ENCODE measurements at regions not wholly inside any gene's neighbourhood (a gene's known extent, or its start where the extent isn't known, plus 50 kb on each side); places are given as distances from the start of the nearest gene placed in this dataset.
"Not testable (repeated sequence)": the region's sequence is repeated elsewhere in the genome, so short reads cannot be mapped to it uniquely, and the experiment has no call there.

GRCh38 chr20:5492937-5493336, 117.9 kb downstream of the GPCPD1 start:
- no peak for DNase-seq

GRCh38 chr20:5491455-5491854, 119.4 kb downstream of the GPCPD1 start:
- DNase-seq = no peak

- DNase-seq = no peak
These were observed 121.2 kb downstream of the GPCPD1 start for GRCh38 chr20:5489601-5490000.

GRCh38 chr20:5488823-5489222, 122.0 kb downstream of the GPCPD1 start:
- no peak for DNase-seq

- DNase-seq = no peak
These were observed 124.3 kb downstream of the GPCPD1 start for GRCh38 chr20:5486377-5487054.

GRCh38 chr20:5484926-5485325, 125.9 kb downstream of the GPCPD1 start:
- DNase-seq = no peak

GRCh38 chr20:5484346-5484745, 126.5 kb downstream of the GPCPD1 start:
- no peak for DNase-seq

- no peak for DNase-seq
These were observed 128.0 kb downstream of the GPCPD1 start for GRCh38 chr20:5482791-5483190.

GRCh38 chr20:5481872-5482271, 128.9 kb downstream of the GPCPD1 start:
- no peak for DNase-seq

- no peak for DNase-seq
These were observed 129.8 kb downstream of the GPCPD1 start for GRCh38 chr20:5480824-5481600.

GRCh38 chr20:5474646-5475550, 135.9 kb downstream of the GPCPD1 start:
- DNase-seq = no peak

- DNase-seq = not testable (repeated sequence)
These were observed 138.9 kb downstream of the GPCPD1 start for GRCh38 chr20:5471866-5472265.

GRCh38 chr20:5471368-5471767, 139.4 kb downstream of the GPCPD1 start:
- no peak for DNase-seq

GRCh38 chr20:5470943-5471342, 139.9 kb downstream of the GPCPD1 start:
- no peak for DNase-seq

- DNase-seq = no peak
These were observed 140.3 kb downstream of the GPCPD1 start for GRCh38 chr20:5470458-5470857.

- no peak for DNase-seq
These were observed 141.7 kb downstream of the GPCPD1 start for GRCh38 chr20:5469111-5469510.

GRCh38 chr20:5467086-5467485, 143.7 kb downstream of the GPCPD1 start:
- DNase-seq = no peak

GRCh38 chr20:5465604-5465927, 145.2 kb downstream of the GPCPD1 start:
- no peak for DNase-seq

- no peak for DNase-seq
These were observed 145.8 kb downstream of the GPCPD1 start for GRCh38 chr20:5464901-5465603.

GRCh38 chr20:5463007-5463686, 146.4 kb upstream of the PROKR2 start:
- DNase-seq = no peak

- not testable (repeated sequence) for DNase-seq
These were observed 137.0 kb upstream of the PROKR2 start for GRCh38 chr20:5453745-5454144.

GRCh38 chr20:5453316-5453715, 136.6 kb upstream of the PROKR2 start:
- not testable (repeated sequence) for DNase-seq

All from stimulated activated CD4-positive, alpha-beta T cell treated with anti-CD3 and anti-CD28 coated beads, Interleukin-4, amount 100 ng/mL, for 1 hour (primary cell).